Gastroesophageal sphincter (tissue), 3 donors: ENCODE measurements at regions not wholly inside any gene's neighbourhood (a gene's known extent, or its start where the extent isn't known, plus 50 kb on each side); places are given as distances from the start of the nearest gene placed in this dataset.

Source experiments
- CTCF ChIP-seq, 4 experiments: fragments of 200-600 bp in 2 of 4; fragments of 450-650 bp in 2 of 4; sonication (generic) in 1 of 4; IDR thresholded peaks; one replicate each; pipeline ENCODE4 v1.5.1; 2017 to 2019; ENCODE audit warnings: antibody characterized with exemption in 4 of 4, mild to moderate bottlenecking in 2 of 4, moderate library complexity in 2 of 4
- EP300 ChIP-seq: sonication (generic); formaldehyde crosslinking; IDR thresholded peaks from one replicate; pipeline ENCODE4 v1.6.1; 2017; ENCODE audit warnings: antibody characterized with exemption, mild to moderate bottlenecking
- POLR2A ChIP-seq, 2 donors: fragments of 450-650 bp; IDR thresholded peaks; one replicate each; pipeline ENCODE4 v1.6.1; 2017; ENCODE audit warnings: antibody characterized with exemption in 2 of 2, mild to moderate bottlenecking in 2 of 2, moderate library complexity in 1 of 2
- POLR2AphosphoS5 ChIP-seq: sonication (generic); formaldehyde crosslinking; IDR thresholded peaks from one replicate; pipeline ENCODE4 v1.6.1; 2017; ENCODE audit warnings: antibody characterized with exemption

GRCh38 chr1:34280509-34280908, 103.8 kb downstream of the C1orf94 start:
- TF ChIP-seq CTCF (IDR thresholded peaks at IDR 0.05), result no peak
- no peak for TF ChIP-seq POLR2A (IDR thresholded peaks at IDR 0.05)
- no peak for TF ChIP-seq EP300
- TF ChIP-seq POLR2AphosphoS5, result no peak
